Mesodermal cell (in vitro differentiated cells): ENCODE measurements at regions not wholly inside any gene's neighbourhood (a gene's known extent, or its start where the extent isn't known, plus 50 kb on each side); places are given as distances from the start of the nearest gene placed in this dataset.

Experiments
- H3K27ac ChIP-seq: 2 replicates; pipeline ENCODE4 v1.7.0; 2013; ENCODE audit warnings: mild to moderate bottlenecking, low read depth, low read length, moderate library complexity; ENCODE audit not compliant: severe bottlenecking
- H3K36me3 ChIP-seq: 2 replicates; pipeline ENCODE4 v1.7.1; 2013; ENCODE audit warnings: mild to moderate bottlenecking, low read length, moderate library complexity; ENCODE audit not compliant: control insufficient read depth, insufficient read depth
- H3K4me1 ChIP-seq: one replicate; pipeline ENCODE4 v1.7.1; 2013; ENCODE audit warnings: mild to moderate bottlenecking, low read length; ENCODE audit not compliant: insufficient read depth, control insufficient read depth, poor library complexity, severe bottlenecking
- H3K4me3 ChIP-seq: 2 replicates; pipeline ENCODE4 v1.7.0; 2013; ENCODE audit warnings: low read length, control low read depth, mild to moderate bottlenecking; ENCODE audit not compliant: insufficient read depth, poor library complexity, severe bottlenecking; ENCODE audit errors: extremely low read depth
- H3K9me3 ChIP-seq: 2 replicates; pipeline ENCODE4 v1.7.1; 2013; ENCODE audit warnings: mild to moderate bottlenecking, low read length, moderate library complexity; ENCODE audit not compliant: control insufficient read depth
- WGBS, 2 experiments: methylation state at CpG; one replicate each; pipeline ENCODE4 v1.1.5; 2013; ENCODE audit warnings: missing lambda C conversion rate in 2 of 2; ENCODE audit not compliant: insufficient coverage in 2 of 2; 5-methylcytosine and 5-hydroxymethylcytosine counted together

DNA sequence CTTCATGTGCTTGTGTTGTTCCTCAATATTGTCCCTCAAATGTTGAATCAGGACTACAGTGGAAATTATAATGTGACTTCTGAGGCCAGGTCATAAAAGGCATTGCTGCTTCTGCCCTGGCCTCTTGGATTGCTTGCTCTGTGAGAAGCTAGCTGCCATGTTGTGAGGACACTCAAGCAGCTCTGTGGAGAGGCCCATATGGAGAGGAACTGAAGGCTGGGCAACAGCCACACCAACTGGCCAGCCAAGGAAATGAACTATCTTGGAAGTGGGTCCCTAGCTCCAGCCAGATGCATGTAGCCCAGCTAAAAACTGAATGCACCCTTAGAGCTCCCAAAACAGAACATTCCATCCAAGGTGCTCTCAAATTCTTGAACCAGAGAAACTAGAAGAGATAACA, 282.6 kb downstream of the BMP7 start:
- H3K27ac ChIP-seq: no peak overlapping the region
- peaks cover 4% of the 10 kb centered on the region for H3K4me1 ChIP-seq
- peaks cover 11% of the 10 kb centered on the region for H3K9me3 ChIP-seq
- no peak overlapping the region for H3K4me3 ChIP-seq
- H3K36me3 ChIP-seq: no peaks in the 10 kb centered on the region

DNA sequence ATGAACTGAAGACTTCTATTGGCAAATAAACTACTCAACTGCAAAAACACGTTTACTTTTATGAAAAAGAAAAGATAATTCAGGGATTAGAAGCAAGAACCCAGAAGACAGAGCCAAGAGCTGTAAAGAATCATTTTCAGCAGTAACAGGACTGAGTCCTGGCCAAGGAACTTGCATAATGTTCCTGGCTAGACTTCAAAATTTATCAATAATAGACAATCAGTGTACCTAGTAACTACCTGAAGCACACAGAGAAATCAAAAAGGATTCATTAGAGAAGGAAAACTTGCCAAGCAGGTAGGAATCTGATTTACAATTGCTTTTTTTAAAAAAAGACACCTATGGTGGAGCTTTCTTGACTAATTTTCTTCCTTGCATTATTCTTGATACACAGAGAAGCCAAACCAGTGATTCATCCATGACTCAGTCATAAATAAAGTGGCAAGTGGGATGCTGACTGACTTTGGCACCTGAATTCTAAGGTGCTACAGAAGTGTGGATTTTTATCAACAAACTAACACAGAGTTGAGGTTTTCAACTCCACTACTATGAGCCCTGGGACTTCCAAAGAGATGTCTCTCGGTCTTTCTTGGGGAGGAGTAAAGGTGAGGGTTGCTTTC, 281.3 kb downstream of the BMP7 start:
- H3K4me1 ChIP-seq: peaks cover 4% of the 10 kb centered on the region
- H3K9me3 ChIP-seq: peaks cover 11% of the 10 kb centered on the region
- whole genome bisulfite sequencing, 2 experiments: no CpG with 5 or more reads among the region's 2 CpGs
- no peaks in the 10 kb centered on the region for H3K36me3 ChIP-seq
- no peak overlapping the region for H3K4me3 ChIP-seq
- H3K27ac ChIP-seq: no peak overlapping the region

DNA sequence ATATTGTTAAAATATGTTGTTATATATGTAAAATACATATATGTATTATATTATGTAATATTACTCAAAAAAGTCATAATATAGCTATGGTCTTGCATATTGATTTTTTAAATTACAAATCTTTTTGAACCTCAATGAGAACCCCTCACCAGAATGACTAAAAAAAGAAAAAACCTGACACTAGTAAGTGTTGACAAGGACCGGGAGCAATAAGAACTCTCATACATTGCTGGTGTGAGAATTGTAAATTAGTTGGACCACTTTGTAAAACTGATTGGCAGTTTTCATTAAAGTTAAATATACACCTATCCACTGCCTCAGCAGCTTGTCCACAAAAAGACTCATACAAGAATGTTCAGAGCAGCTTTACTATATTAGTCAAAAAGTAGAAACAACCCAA, 280.0 kb downstream of the BMP7 start:
- Histone ChIP-seq H3K9me3 (peaks cover 11% of the 10 kb centered on the region), H3K4me1 (peaks cover 4% of the 10 kb centered on the region), H3K36me3 (no peaks in the 10 kb centered on the region), H3K27ac (no peak overlapping the region), H3K4me3 (no peak overlapping the region)
- no CpG with 5 or more reads among the region's 1 CpG for WGBS, 2 experiments

DNA sequence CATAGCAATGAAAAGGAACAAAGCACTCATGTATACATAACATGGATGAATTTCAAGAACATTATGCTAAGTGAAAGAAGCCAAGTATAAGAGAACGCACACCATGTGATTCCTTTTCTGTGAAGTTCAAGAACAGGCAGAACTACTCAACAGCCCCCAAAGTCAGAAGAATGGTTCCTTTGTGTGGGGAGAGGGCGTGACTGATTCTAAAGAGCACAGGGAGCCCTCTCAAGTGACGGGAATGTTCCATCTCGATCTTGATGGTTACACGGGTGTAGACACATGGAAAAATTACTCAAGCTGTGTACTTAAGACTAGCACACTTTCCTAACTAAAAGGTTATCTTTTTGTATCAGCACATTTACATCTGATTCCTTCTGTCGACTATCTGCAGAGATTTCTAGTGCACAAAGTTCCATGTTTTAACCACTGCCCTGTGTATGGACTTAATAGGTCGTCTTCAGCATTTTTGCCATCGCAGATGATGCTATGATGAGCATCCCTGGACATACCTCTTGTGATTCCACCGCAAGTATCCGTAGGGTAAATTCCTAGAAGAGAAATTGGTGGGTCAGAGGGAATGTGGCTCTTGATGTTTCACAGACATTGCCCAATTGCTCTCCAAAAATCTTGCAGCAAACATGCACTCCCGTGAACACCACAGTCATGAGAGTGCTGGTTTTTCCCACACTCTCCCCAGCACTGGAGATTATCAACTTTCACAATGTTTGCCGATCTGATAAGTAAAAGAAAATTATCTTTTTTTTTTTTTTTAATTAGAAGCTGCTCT, 279.3 kb downstream of the BMP7 start:
- 89 to 93% methylated on average over 7 to 11 of the region's 12 CpGs for WGBS, 2 experiments
- Histone ChIP-seq H3K36me3 (no peaks in the 10 kb centered on the region), H3K4me3 (no peak overlapping the region), H3K27ac (no peak overlapping the region), H3K4me1 (peaks cover 4% of the 10 kb centered on the region), H3K9me3 (peaks cover 11% of the 10 kb centered on the region)

DNA sequence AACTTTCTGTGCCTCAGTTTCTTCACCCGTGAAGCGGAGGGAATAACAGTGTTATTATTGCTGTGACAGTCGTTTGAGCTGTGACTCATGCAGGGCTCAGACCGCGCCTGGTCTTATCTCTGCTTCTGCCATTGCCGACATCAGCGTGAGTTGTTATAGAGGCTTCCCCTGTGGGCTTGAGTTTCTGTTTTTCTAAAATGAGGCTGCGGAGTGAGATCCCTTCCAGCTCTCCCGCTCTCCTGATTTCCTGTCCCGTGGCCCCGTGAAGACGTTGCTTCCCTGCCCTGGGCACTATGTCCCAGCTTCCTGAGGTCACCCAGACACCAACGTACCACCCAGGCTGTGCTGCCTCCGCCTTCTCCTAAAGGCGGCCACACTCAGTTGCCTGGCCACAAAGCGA, 278.5 kb downstream of the BMP7 start:
- Histone ChIP-seq H3K27ac (no peak overlapping the region), H3K36me3 (no peaks in the 10 kb centered on the region), H3K4me1 (peaks cover 4% of the 10 kb centered on the region), H3K4me3 (no peak overlapping the region), H3K9me3 (peaks cover 11% of the 10 kb centered on the region)
- WGBS, 2 experiments: 81 to 82% methylated on average over 13 to 15 of the region's 16 CpGs

DNA sequence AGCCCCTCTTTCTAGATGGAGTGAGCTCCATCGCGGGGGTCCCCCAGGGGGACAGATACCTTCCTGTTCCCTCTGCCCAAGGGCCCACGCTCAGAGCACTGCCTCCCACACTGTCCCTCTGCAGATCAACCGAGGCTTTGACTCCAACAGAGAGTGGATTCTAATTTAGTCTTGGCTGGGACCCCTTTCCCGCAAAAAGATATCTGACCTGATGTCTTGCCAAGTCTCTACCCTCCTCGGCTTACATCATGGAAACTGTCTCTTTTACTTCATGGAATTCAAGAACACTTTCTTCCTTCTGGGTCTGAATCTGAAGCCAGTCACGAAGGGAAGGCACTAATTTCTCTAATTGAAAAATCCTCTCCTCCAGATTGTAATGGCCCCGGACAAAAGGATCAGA, 278.0 kb downstream of the BMP7 start:
- H3K9me3 ChIP-seq: peaks cover 11% of the 10 kb centered on the region
- peaks cover 4% of the 10 kb centered on the region for H3K4me1 ChIP-seq
- 91 to 92% methylated on average over 7 to 8 of the region's 8 CpGs for WGBS, 2 experiments
- H3K27ac ChIP-seq: no peak overlapping the region
- H3K36me3 ChIP-seq: no peaks in the 10 kb centered on the region
- no peak overlapping the region for H3K4me3 ChIP-seq

DNA sequence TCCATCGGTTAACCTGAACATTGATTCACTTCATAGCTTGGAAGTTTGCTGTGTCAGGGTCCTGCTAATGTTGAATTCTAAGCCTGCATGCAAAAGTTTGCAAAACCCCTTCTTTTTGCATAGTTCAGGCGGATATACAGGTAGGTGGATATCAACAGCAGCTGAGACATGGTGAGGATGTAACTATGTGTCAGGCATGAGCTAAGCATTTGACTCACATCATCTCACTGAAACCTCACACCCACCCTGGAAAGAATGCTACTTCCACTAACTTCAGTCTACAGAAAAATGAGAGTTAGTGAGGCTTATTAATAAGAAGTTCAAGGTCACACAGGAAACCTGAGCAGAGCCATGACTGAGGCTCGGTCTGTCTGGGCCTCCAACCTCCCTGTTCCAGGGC, 276.9 kb downstream of the BMP7 start:
- H3K27ac ChIP-seq: no peak overlapping the region
- peaks cover 4% of the 10 kb centered on the region for H3K4me1 ChIP-seq
- H3K4me3 ChIP-seq: no peak overlapping the region
- WGBS, 2 experiments: 80 to 100% methylated on average over 1 of the region's 3 CpGs
- H3K36me3 ChIP-seq: no peaks in the 10 kb centered on the region
- peaks cover 11% of the 10 kb centered on the region for H3K9me3 ChIP-seq

DNA sequence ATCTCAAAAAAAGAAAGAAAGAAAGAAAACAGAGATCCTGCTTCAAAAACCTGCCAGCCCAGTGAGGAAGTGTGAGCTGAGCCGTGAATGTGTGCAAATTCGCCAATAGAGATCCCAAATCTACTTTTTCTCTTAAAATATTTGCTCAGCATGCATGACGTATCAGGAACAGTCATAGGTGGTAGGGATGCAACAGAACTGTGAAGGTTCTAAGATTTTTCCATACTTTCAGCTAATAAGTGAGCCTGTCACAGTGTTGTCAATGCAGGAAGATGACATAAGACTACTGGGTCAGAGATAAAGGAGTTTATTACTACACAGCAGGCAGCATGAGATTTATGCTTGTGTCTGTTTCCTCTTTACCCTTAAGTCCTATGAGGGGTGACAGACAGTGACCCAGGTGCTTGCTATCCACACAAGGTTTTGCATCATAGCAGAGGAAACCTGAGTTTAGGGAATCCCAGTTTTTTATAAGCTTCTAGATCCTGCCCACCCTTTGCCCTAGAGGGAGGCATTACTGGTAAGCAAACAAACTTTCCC, 273.4 kb downstream of the BMP7 start:
- WGBS, 2 experiments: 100% methylated on average over 2 of the region's 3 CpGs; no CpG with 5 or more reads in 1 of the 2 experiments
- Histone ChIP-seq H3K4me1 (peaks cover 2% of the 10 kb centered on the region), H3K36me3 (no peaks in the 10 kb centered on the region), H3K9me3 (peaks cover 4% of the 10 kb centered on the region), H3K4me3 (no peak overlapping the region), H3K27ac (no peak overlapping the region)

DNA sequence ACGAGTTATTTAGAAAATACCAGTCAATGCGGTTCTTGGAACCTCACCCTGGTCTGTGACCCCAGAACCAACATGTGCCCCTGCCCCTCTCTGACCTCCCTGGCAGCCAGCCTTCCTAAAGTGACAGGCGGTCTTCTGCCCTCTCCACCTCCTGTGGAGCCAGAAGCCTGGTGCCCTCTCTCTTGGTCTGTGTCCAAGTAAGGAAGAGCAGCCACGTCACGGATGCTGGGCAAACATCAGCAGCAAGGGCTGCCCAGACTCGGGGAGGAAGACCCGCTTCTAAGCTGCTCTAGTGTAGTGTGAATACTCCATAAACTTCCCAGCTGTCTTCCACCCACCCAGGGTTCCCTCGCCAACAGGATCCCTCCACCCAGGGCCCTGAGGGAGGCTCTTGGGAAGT, 272.4 kb downstream of the BMP7 start:
- Histone ChIP-seq H3K4me3 (no peak overlapping the region), H3K9me3 (peaks cover 13% of the 10 kb centered on the region), H3K27ac (no peak overlapping the region), H3K36me3 (no peaks in the 10 kb centered on the region), H3K4me1 (no peaks in the 10 kb centered on the region)
- 88 to 93% methylated on average over 5 of the region's 8 CpGs for WGBS, 2 experiments

DNA sequence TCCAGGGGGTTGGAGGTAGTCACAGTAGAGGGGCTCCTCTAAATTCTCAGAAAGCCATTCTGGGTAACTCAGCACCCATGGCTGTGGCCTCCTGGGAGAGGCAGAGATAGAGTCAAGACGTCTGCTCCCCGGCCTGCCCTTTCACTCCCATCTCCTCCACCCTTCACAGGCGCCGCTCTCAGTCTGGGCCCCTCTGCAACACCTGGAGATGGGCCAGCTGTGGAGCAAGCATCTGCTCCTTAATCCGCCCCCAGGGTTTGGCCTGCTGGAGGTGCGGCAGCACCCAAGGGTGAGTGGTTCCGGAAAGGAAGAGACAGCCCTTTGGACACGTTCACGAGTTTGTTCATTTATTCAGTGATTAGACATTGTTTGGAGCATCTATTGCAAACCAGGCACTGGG, 271.3 kb downstream of the BMP7 start:
- Histone ChIP-seq H3K4me3 (no peak overlapping the region), H3K4me1 (no peaks in the 10 kb centered on the region), H3K27ac (no peak overlapping the region), H3K36me3 (no peaks in the 10 kb centered on the region), H3K9me3 (peaks cover 16% of the 10 kb centered on the region)
- 94 to 98% methylated on average over 7 of the region's 9 CpGs for WGBS, 2 experiments

DNA sequence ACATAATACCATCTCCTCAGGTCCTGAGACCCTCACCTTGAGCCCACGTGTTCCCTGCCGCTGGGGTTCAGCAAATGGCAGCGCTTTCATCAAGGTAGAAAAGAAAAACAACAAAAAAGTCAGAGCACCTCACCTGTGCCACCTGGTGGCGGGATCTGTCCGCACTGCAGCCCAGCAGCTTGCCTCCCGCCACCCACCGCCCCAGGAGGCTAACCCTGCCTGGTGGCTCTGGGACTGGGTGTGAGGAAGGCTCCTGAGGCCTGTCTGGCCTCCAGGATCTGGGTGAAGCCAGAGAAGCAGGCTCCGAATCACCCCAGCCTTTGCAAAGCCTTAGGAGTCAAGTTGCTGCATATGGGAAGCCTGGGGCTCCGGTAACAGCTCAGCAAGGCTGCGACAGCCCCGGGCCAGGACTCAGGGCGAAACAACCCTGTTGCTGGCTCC, 270.8 kb downstream of the BMP7 start:
- peaks cover 16% of the 10 kb centered on the region for H3K9me3 ChIP-seq
- no peaks in the 10 kb centered on the region for H3K36me3 ChIP-seq
- no peak overlapping the region for H3K27ac ChIP-seq
- no peak overlapping the region for H3K4me3 ChIP-seq
- WGBS, 2 experiments: 56 to 60% methylated on average over 11 to 12 of the region's 12 CpGs
- H3K4me1 ChIP-seq: no peaks in the 10 kb centered on the region
